ENCODE measurements at regions not wholly inside any gene's neighbourhood (a gene's known extent, or its start where the extent isn't known, plus 50 kb on each side); places are given as distances from the start of the nearest gene placed in this dataset.
"Not testable (repeated sequence)": the region's sequence is repeated elsewhere in the genome, so short reads cannot be mapped to it uniquely, and the experiment has no call there.

DNA sequence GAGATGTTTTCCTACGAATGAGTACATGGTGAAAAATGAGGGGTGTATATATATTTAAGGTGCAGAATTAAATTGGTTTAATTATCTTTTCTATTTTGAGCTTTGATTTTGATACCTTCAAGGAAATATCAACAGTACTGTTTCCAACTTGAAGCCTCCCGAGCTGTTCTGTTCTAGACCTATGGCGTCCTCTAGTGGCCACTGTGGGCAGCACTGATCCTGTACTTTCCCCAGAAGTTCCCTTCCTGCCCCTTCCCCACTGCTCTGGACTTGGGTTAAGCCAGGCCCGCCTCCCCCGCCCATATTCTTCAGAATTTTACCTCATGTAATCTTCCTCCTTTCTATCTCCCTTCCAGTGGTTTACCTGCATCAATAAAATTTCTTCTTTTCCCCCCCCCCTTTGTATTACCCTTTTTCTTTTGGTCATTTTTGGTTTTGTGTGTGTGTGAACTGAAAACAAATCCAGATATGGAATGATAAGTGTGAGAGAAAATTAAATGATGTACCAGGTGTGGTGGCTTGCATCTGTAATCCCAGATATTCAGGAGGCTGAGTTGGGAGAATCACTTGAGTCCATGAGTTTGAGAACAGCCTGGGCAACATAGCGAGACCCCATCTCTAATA, 1643.5 kb downstream of the TP53TG3F start:
- peak; percentile 1 for DNase-seq

DNA sequence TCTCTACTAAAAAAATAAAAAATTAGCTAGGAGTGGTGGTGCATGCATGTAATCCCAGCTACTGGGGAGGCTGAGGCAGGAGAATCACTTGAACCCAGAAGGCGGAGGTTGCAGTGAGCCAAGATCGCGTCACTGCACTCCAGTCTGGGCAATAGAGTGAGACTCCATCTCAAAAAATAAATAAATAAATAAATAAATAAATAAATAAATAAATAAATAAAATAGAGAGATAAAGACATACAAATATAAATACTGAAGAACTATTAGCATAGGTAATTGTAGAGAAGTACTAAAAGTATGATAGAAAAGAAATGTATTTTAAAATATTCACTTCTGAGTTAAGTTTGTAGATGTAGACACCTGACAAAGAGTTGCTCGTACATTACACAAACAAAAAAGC, 1652.4 kb downstream of the TP53TG3F start:
- DNase-seq = not testable (repeated sequence)

DNA sequence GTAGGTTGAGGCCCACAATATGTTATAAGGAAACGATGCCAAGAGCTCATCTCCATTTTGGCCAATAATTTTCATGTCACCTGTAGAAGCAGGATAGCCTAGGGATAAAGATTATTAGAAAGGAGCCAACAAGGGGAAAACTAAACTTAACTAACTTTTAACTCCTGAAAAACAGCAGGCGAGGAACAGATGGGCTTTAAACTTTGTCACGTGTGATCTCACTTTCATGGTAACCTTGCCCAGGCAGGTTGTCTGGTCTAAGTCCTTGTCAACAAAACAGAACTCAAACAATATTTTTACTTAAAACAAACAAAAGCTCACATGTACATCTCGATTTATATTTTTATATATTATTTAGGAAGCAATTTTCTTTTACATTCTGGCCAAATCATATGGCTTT, 1672.0 kb downstream of the TP53TG3F start:
- no peak for DNase-seq

DNA sequence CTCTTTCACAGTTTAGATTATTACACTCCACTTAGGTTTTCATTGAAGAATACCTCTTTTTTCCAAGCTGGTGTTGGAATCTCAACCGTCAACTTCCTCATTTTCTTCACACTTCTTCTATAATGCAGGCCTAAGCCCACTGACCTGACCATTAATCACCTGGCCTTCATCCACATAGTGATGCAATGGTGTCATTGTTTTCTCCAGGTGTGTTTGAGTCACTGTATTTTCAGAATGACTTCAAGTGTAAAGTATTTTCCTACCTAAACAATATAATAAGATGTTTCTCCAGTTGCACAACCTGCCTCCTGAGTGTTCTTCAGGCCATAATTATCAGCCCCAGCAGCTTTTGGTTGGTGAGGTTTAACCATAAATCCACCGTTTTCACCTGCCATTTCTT, 1675.1 kb downstream of the TP53TG3F start:
- DNase-seq = no peak

DNA sequence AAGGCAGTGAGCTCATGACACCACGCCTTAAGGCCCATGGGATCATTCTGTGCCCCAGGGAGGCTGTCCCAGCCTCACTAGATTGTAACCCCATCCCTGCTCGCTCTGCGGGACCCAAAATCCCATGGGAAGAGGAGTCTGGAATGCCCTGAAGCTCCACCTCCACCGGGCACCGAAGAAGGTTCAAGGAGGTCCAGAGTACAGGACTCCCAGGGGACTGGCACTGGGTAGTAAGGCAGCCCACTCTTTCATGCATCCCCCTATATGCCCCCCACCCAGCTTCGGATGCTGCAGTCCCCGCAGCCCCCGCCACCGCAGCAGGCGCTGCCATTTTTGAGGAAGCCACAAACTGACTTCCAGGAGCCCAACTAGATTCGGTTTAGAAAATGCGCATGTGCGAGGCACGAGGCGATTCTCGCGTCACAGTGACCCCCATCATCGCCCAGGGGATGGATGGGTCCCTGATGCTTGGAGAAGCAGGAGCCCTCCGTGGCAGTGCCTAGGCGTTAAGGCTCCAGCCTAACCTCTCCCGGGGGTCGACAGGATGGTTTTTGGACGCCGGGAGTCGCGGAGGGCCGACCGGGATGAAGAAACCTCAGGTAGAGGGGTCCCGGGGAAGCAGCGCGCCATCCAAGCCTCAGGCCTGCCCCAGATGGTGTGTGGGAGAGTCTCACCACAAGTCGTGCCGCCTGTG, 1681.0 kb downstream of the TP53TG3F start:
- DNase-seq = no peak

DNA sequence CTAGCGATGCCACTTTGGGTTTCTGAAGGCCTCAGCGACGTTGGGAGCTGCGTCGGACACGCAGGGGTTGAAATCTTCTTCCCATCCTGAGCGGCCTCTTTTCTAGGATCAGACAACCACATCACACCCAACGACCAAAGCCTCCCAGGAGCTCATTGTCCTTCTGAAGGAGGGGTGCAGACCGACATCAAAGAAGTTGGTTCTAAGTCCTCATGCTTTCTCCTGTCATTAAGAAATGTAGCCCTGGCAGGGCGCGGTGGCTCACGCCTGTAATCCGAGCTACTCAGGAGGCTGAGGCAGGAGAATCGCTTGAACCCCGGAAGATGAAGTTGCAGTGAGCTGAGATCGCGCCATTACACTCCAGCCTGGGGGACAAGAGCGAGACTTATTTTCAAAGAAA, 1681.9 kb downstream of the TP53TG3F start:
- DNase-seq = no peak

DNA sequence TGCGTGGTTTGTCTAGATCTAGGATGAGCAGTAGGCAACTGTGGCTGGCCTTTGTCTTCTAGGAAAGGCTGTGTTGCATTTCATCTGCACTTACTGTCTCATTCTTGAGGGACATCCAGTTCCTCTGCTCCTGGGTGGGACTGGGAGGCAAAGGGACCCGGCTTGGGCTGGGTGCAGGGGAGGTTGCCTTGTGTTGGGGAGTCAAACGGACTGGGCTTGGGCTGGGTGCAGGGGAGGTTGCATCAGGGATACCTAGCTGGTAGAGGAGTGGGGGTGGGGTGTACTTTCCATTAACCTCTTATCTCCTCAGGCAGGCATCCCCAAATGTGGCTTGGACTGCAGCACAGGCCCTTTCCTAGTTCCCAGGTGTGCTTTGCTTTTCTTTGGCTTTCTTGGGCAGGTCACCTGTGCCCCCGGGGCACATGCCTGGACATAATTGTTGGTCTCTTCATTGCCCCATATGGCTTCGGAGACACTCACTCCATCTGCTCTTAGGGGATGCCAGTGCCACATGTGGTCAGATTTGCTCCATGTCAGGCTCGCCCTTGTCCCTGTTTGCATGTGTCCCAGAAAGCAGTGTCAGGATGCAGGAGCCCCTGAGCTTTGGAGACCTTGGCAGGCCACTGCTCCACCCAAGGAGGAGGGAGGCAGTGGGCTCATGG, 1682.9 kb downstream of the TP53TG3F start:
- DNase-seq = no peak

DNA sequence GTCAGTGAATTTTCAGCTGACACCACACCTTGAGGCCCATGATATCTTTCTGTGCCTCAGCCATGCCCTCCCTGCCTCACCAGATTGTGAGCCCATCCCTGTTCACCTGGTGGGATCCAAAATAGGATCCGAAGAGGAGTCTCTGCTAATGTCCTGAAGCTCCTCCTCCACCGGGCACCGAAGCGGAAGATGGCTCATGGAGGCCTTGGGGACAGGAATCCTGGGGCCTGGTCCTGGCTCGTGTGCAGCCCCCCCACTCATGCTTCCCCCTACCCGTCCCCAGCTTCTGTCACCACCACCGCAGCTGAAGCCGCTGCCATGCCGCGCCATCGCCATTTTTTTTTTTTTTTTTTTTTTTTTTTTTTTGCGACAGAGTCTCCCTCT, 1683.4 kb downstream of the TP53TG3F start:
- DNase-seq = no peak

DNA sequence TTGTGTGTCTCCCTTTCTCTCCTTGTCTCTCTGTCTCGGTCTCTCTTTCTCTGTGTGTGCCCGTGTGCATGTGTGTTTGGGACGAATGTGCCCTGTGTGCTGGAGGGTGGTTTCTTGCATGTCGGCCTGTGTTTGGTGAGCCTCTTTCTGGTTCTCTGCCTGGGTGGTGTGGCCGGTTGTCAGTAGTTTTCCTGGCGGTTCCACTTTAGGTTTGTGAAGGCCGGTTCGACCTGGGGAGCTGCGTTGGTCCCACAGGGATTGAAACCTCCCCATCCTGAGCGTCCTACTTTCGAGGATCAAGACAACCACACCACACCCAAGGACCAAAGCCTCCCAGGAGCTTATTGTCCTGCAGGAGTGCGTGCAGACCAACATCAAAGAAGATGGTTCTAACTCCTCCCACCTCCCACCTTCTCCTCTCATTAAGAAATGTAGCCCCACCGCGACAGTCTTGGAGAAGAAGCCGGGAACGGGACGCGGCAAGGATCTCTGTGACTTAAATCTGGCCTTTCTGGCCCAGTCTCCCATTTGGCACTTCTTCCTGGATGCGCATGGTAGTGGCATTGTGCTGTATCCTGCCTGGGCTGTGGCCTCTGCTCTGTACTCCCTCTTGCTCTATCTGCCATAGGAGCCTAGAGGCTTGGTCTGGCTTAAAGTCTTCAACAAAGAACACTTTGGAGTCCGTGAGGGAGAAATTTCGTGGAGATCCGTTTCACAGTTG, 1685.0 kb downstream of the TP53TG3F start:
- DNase-seq = no peak

DNA sequence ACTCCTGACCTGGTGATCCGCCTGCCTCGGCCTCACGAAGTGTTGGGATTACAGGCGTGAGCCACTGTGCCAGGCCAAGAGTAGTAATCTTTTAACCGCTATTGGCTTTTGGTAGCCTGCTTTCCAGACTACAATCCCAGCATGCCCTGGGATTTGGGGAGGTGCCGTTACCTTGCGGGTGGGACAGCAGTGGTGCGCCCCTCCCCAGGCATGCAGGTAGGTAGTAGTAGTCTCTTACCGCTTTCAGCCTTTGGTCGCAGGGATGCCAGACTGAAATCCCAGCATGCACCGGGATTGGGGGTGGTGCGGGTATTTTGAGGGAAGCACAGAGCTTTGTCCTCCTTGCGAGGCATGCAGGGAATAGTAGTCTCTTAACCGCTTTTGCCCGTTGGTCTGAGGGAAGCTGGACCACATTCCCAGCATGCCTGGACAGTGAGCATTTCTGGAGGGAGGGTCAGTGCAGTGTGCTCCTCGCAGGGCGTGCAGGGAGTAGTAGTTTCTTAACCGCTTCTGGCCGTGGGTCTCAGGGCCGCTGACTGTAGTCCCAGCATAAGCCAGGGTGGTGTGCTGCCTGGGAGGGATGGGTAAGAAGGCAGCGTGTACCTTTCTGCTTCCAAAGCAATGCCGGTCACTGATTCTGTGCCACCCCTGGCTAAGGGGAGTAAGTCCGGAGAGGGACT, 1686.8 kb downstream of the TP53TG3F start:
- no peak for DNase-seq

DNA sequence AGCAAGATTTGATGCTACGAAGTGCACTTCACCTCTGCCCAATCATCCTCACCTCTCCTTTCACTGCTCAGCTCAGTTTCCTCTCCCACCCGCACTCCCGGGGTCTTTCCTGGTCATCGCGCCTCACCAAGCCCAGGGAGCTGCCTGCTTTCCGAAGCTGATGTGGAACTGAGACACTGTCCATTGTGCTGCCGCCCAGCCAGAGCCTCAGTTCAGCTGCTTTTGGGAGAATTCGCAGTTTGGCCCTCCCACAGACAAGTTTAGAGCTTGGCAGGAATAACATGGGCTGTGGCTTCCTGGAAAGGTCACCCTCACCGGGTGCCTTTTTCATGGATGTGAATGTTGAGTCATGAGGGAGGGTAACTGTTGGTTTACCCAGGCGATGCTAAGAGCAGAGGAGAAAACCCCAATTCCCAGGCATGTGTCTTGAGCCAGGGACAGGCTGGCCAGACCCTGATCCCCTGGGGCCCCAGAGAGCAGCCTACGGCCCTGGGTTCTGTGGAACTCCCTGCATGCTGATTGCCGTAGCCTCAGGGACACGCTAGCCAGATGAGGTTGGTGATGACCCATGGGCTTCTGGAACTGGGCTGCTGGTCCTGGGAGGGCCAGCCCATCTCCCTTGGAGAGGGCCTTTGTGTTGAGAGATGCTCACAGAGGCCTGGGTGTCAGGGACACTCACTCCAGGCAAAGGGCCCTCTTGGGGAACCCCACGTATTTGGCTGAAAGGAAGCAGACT, 1687.5 kb downstream of the TP53TG3F start:
- DNase-seq = no peak

DNA sequence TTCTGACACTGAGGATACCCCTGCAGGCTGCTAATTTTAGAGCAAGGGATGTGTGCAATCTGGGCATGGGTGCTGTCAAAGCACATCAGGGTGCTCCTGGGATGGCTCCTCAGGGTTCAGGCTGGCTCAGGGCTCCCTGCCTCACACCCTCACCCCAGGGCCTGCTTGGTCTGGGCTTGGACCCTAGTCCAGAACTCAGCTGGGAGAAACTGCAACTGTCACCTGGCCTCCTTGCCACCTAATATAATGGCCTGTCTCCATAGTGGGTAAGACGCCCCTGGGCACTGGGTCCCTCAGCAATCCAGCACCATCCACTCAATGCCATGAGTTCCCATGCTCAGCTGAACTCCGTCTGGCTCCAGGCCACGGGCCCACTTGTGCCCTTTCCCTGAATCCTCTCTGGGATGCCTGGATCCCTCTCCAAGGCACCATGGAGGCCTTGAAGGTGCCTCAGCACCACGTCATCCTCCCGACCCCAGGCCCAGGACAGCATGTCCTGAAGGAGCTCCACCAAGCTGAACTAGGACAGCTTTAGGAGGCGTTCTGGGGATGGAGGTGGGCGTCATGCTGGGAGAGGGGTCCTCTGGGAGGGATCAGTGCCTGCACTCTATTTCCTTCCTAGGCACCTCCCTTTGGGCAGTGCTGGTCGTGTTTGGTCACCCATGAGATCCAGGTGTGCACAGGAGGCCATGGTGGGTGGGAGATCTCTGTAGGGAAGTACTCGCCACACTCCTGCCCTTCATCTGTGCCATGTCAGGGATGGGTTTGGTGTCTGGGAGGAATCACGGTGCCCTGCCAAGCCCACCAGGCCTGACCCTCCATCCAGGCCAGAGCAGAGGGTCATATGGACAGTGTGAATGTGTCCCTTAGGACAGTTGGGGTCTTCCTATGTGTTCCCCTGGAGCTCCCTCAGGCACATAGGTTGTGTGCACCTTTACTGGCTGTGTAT, 1688.4 kb downstream of the TP53TG3F start:
- no peak for DNase-seq

DNA sequence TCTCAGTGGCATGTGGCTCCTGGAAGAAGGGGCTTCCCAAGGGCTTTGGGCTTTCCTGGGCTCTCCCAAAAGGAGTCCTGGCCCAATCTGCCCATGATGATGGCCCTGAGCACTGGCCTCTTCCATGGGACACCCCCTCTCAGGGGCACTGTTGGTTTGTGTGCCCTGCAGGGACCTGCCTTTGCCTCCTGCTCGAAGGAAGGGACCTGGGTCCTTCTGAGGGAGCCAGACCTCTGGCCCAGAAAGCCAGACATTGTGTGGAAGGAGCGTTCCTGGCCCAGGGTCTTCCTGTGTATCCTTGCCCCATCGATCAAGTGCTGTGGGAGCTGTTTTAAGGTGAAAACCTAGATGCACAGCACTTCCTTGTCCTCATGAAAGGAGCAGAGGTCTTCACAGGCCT, 1689.3 kb downstream of the TP53TG3F start:
- DNase-seq = no peak

DNA sequence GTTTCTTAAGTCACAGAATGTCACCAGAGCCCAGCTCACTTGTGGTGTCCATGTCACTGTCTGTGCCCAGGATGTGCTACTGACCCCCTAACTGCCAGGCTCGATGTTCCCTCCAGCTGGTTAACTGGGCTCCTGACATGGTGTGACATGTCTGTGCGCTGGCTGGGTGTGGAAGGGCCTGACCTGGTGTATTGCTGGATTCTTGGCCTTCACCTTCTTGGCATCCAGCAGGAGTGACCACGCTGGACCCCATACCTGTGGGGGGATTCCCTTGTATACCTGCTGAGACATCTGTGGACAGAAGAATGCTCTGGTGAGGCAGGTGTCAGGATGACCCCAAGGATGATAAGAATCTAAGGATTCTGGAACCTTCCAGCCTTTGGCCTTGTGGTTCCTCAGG, 1690.1 kb downstream of the TP53TG3F start:
- DNase-seq = no peak

DNA sequence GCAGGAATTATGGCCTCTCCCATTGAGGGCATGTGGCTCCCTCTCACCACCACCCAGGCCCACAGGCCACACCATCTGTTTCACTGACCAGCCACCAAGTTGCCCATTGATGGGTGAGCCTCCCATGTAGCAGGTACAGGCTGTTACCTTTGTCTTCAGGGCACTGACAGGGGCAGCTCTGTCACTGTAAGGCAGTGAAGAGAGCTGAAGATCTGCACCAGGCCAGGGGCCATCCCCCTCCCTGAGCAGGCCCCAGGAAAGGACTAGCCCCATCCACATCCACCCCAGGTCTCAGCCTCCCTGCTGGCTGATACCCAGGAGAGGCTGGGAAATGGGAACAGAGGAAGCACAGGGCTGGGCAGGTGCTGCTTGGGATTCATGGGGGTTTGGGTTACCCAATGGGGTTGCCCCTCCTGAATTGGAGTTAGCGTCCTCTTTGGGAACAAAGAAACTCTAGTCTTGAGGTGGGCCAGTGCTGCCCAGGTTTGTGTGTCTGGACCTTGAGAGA, 1691.4 kb downstream of the TP53TG3F start:
- DNase-seq = no peak

DNA sequence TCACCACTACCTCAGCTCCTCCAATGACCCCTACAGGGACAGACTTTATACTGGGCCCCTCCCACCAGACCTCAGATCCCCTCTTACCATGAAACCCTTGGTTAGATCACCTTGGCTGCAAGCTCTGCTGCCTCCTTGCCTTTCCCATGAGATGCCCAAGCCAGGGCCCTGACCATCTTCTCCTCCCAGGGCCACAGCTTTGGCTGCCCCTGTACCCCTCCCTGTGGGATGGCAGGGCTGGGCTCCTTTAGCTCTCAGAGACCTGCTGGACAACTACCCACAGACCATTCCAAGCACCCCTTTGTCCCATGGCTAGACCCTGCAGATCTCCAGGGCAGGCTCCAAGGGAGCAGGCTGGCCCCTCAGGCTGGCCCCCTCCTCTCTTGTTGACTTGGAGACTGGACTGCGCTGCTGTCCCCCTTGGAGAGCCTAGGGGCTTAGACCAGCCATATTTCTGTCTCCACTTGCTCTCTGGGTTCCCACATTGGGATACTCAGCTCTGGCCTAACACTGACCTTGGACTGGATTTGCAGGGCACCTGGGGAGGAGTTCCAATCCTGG, 1692.7 kb downstream of the TP53TG3F start:
- no peak for DNase-seq

DNA sequence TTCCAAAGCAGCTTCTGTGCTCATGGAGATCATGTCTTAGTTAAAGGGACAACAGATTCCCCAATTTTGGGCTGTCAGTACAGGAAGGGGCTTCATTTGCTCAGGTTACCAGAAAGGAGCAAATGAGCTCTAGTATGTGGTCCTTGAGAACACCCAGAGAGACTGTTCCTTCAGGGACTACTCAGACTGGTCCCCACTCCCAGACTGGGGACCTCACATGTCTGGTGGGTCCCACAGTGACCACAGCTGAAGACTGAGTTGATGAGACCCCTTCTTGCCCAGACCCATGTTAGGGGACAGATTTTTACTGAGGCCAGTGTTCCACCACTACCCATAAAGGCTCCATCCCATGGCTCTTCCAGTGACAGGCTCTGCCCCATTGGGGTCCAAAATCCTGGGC, 1695.2 kb downstream of the TP53TG3F start:
- no peak for DNase-seq

DNA sequence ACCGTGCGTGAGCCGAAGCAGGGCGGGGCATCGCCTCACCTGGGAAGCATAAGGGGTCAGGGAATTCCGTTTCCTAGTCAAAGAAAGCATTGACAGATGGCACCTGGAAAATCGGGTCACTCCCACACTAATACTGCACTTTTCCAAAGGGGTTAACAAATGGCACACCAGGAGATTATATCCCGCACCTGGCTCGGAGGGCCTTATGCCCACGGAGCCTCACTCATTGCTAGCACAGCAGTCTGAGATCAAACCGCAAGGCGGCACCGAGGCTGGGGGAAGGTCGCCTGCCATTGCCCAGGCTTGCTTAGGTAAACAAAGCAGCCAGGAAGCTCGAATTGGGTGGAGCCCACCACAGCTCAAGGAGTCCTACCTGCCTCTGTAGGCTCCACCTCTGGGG, 1698.1 kb downstream of the TP53TG3F start:
- DNase-seq = not testable (repeated sequence)

DNA sequence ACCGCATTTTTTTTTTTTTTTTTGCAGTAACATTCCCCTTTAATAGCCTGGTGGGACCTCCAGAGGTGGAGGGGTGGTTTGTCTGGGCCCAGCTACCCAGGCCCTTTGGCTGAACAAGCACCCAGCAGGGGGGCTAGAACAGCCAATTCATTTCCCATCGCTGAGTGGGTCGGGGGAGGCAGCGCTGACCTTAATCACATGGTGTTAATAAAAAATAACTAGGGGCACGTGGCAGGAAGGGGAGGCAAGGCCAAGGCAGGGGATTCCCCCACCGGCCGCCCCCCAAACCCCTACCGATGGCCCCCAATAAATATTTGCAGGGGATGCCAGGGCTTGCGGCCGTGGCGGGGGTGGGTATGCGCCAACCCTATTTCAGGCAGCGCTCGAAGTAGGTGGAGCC, 1709.9 kb downstream of the TP53TG3F start:
- not testable (repeated sequence) for DNase-seq

DNA sequence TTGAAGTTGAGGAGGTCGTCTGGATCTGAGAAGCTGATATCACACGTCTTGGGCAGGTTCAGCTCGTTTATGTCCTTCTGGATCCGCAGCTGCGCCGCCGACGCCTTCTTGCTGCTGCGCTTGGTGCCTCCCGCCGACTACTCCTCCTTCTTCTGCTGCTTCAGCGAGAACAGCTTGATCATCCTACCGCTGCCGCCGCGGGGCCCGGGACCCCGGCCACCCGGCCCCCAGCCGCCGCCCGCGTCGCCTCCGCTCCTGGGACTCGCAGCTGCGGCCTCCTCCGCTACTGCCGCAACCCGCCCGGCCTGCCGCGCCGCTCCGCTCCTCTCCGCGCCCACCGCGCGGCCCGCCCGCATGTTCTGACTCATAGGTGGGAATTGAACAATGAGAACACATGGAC, 1710.6 kb downstream of the TP53TG3F start:
- DNase-seq = not testable (repeated sequence)

DNA sequence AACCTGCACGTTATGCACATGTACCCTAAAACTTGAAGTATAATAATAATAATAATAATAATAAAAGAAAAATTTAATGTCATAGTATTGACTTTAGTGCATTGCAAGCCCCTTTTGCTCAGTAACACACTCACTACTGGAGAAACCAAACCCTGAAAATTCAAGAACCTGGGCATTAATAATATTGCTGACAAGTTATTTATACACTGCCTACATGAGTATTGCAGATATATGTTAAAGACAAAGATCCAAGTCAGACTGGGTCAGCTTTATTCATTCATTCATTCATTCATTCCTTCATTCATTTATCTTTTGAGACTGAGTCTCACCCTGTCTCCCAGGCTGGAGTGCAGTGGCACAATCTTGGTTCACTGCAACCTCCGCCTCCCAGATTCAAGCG, 1711.2 kb downstream of the TP53TG3F start:
- no peak for DNase-seq

Measured in stimulated activated CD4-positive, alpha-beta T cell treated with anti-CD3 and anti-CD28 coated beads, Interleukin-1b, Interleukin-23, amount 100 ng/mL, for 48 hours (primary cell).